ENCODE measurements at regions not wholly inside any gene's neighbourhood (a gene's known extent, or its start where the extent isn't known, plus 50 kb on each side); places are given as distances from the start of the nearest gene placed in this dataset.
"Not testable (repeated sequence)": the region's sequence is repeated elsewhere in the genome, so short reads cannot be mapped to it uniquely, and the experiment has no call there.

GRCh38 chr13:42490676-42491075 lies 83.3 kb upstream of the TNFSF11 start:
- no peak for DNase-seq (ENCODE audit: low read depth)
- ChIA-PET CTCF (no interaction called here), POLR2A (no interaction called here)
- no peak for TF ChIP-seq CTCF (IDR thresholded peaks at IDR 0.05; ENCODE audit: insufficient read depth, low read depth, low read length)
- Histone ChIP-seq H3K36me3 (ENCODE audit: control insufficient read depth, insufficient read depth, low read length) (no peaks in the 10 kb centered on the region), H3K4me3 (ENCODE audit: low read depth, low read length) (no peak overlapping the region), H3K27me3 (ENCODE audit: control insufficient read depth, insufficient read depth, low read length) (peaks cover 4% of the 10 kb centered on the region)

- peaks cover 4% of the 10 kb centered on the region for H3K27me3 ChIP-seq (ENCODE audit: control insufficient read depth, insufficient read depth, low read length)
- CTCF ChIA-PET = no interaction called here
- POLR2A ChIA-PET = no interaction called here
- TF ChIP-seq CTCF (IDR thresholded peaks at IDR 0.05; ENCODE audit: insufficient read depth, low read depth, low read length) = no peak
- no peaks in the 10 kb centered on the region for H3K36me3 ChIP-seq (ENCODE audit: control insufficient read depth, insufficient read depth, low read length)
- DNase-seq (ENCODE audit: low read depth) = no peak
- H3K4me3 ChIP-seq (ENCODE audit: low read depth, low read length) = no peak overlapping the region
Observed at GRCh38 chr13:42492372-42492920, 81.5 kb upstream of the TNFSF11 start.

GRCh38 chr13:42494157-42494556 lies 79.8 kb upstream of the TNFSF11 start:
- no peak overlapping the region for H3K4me3 ChIP-seq (ENCODE audit: low read depth, low read length)
- no peaks in the 10 kb centered on the region for H3K36me3 ChIP-seq (ENCODE audit: control insufficient read depth, insufficient read depth, low read length)
- POLR2A ChIA-PET = no interaction called here
- H3K27me3 ChIP-seq (ENCODE audit: control insufficient read depth, insufficient read depth, low read length) = peaks cover 2% of the 10 kb centered on the region; the same call in 1 of the 2 replicates
- no peak for TF ChIP-seq CTCF (IDR thresholded peaks at IDR 0.05; ENCODE audit: insufficient read depth, low read depth, low read length)
- no peak for DNase-seq (ENCODE audit: low read depth)
- CTCF ChIA-PET = interaction anchor here (1.5 kb wide), 1 partner anchor 8 kb away, joined by 4 read pairs; no protein-coding TSS in a partner anchor

GRCh38 chr13:42495255-42495654 lies 78.7 kb upstream of the TNFSF11 start:
- H3K27me3 ChIP-seq (ENCODE audit: control insufficient read depth, insufficient read depth, low read length) = peaks cover 2% of the 10 kb centered on the region; the same call in 1 of the 2 replicates
- H3K36me3 ChIP-seq (ENCODE audit: control insufficient read depth, insufficient read depth, low read length) = no peaks in the 10 kb centered on the region
- H3K4me3 ChIP-seq (ENCODE audit: low read depth, low read length) = no peak overlapping the region
- no peak for TF ChIP-seq CTCF (IDR thresholded peaks at IDR 0.05; ENCODE audit: insufficient read depth, low read depth, low read length)
- ChIA-PET POLR2A (no interaction called here), CTCF (interaction anchor here (1.5 kb wide), 1 partner anchor 7 kb away, joined by 4 read pairs; no protein-coding TSS in a partner anchor)
- no peak for DNase-seq (ENCODE audit: low read depth)

GRCh38 chr13:42495751-42496150 lies 78.2 kb upstream of the TNFSF11 start:
- no peaks in the 10 kb centered on the region for H3K36me3 ChIP-seq (ENCODE audit: control insufficient read depth, insufficient read depth, low read length)
- no peak overlapping the region for H3K4me3 ChIP-seq (ENCODE audit: low read depth, low read length)
- POLR2A ChIA-PET = no interaction called here
- CTCF ChIA-PET = no interaction called here
- DNase-seq (ENCODE audit: low read depth) = no peak
- H3K27me3 ChIP-seq (ENCODE audit: control insufficient read depth, insufficient read depth, low read length) = peaks cover 2% of the 10 kb centered on the region; the same call in 1 of the 2 replicates
- no peak for TF ChIP-seq CTCF (IDR thresholded peaks at IDR 0.05; ENCODE audit: insufficient read depth, low read depth, low read length)

GRCh38 chr13:42496926-42497554 lies 76.9 kb upstream of the TNFSF11 start:
- H3K4me3 ChIP-seq (ENCODE audit: low read depth, low read length); POLR2A ChIA-PET; DNase-seq (ENCODE audit: low read depth); H3K27me3 ChIP-seq (ENCODE audit: control insufficient read depth, insufficient read depth, low read length); H3K36me3 ChIP-seq (ENCODE audit: control insufficient read depth, insufficient read depth, low read length); CTCF ChIA-PET: not testable (repeated sequence)
